GM12872 (cell line): ENCODE measurements at regions not wholly inside any gene's neighbourhood (a gene's known extent, or its start where the extent isn't known, plus 50 kb on each side); places are given as distances from the start of the nearest gene placed in this dataset.

Source experiments
- CTCF ChIP-seq: IDR thresholded peaks from 3 replicates; pipeline ENCODE4 v1.5.1; 2011; ENCODE audit warnings: low read depth, mild to moderate bottlenecking, low read length, moderate library complexity; ENCODE audit not compliant: insufficient read depth

- no peak for TF ChIP-seq CTCF
Observed at GRCh38 chr1:91575909-91576519, 75.4 kb downstream of the CDC7 start.

- TF ChIP-seq CTCF: no peak
Observed at GRCh38 chr1:91578320-91579109, 77.9 kb downstream of the CDC7 start.

GRCh38 chr1:91579658-91580228 is 79.1 kb downstream of the CDC7 start:
- TF ChIP-seq CTCF: no peak

- TF ChIP-seq CTCF: no peak
Observed at GRCh38 chr1:91582431-91582921, 81.8 kb downstream of the CDC7 start.

- TF ChIP-seq CTCF: no peak
Observed at GRCh38 chr1:91583326-91583755, 82.7 kb downstream of the CDC7 start.

GRCh38 chr1:91584309-91584708 is 83.7 kb downstream of the CDC7 start:
- no peak for TF ChIP-seq CTCF

- TF ChIP-seq CTCF: no peak
Observed at GRCh38 chr1:91584878-91585277, 84.2 kb downstream of the CDC7 start.
